ENCODE measurements at regions not wholly inside any gene's neighbourhood (a gene's known extent, or its start where the extent isn't known, plus 50 kb on each side); places are given as distances from the start of the nearest gene placed in this dataset.
A peak's percentile ranks its signal among the peaks of the same experiment; 100 is the strongest.
"Not testable (repeated sequence)": the region's sequence is repeated elsewhere in the genome, so short reads cannot be mapped to it uniquely, and the experiment has no call there.

DNA sequence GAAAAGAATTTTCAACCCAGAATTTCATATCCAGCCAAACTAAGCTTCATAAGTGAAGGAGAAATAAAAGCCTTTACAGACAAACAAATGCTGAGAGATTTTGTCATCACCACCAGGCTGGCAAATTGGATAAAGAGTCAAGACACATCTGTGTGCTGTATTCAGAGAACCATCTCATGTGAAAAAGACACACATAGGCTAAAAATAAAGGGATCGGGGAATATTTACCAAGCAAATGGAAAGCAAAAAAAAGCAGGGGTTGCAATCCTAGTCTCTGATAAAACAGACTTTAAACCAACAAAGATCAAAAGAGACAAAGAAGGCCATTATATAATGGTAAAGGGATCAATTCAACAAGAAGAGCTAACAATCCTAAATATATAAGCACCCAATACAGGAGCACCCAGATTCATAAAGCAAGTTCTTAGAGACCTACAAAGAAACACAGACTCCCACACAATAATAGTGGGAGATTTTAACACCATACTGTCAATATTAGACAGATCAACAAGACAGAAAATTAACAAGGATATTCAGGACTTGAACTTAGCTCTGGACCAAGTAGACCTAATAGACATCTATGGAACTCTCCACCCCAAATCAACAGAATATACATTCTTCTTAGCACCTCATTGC lies 55.9 kb upstream of the ACSM6 start:
- DNase-seq = not testable (repeated sequence)

DNA sequence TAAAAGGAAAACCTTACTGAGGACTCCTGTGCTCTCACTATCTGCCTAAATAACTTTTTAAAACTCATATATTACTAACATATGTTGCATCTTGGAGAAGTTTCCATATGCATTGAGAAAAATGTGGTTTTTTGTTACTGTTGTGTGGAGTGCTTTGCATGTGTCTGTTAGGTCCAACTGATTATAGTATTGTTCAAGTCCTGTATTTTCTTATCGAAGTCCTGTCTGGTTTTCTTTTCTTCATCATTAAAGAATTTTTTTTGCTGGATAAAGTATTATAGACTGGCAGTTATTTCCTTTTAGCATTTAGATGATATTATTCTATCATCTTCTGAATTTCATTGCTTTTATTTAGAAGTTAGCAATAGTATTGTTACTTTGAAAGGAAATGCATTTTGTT lies 59.5 kb upstream of the ACSM6 start:
- DNase-seq = no peak

DNA sequence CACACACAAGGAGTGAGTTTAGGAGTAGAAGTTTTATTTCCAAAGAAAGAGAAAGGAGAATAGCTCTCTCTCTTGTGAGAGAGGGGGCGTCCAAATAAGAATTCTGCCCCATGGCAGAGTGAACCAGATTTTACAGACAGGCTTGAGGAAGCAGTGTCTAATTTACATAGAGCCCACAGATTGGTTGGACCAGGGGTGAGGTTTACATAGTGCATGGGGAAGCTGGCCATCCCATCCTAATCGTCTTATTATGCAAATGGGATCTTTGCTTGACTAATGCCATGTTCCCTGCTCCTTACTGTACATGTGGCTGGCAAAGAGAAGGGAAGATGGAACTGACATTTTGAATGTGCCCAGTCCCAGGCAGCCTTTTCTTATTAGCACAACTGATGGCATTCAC lies 60.0 kb upstream of the ACSM6 start:
- no peak for DNase-seq

DNA sequence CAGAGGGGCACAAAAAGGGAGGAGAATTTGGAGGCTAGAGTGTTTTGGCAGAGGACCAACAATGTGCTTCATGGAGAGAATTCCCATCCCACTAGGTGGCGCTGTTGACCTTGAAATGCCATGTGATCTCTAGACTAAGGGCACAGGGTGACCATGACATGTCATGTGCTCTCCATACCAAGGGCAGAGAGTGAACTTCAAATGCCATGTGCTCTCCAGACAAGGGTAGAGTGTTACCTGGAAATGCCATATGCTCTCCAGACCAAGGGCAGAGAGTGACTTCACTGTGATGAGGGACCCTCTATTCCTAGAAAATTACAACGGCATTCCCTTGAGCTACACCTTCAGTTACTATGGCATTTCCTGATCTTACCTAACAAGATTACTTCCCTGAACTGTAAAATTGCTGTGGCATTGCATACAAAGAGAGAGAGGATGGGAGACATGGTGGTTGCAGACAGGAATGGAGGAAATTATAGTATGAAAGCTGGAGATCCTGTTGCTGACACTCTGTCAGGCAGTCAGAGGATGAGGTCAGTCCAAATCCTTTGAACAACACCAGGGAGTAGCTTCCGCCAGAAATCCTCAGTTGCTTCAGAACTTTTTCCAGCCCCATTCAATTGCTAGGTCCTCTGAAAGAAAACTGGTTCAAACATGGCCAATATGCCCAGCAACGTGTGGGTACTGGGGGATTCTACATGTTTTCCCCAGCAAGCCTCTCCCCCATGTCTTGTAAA lies 60.9 kb upstream of the ACSM6 start:
- peak; percentile 4 to 49 (median 16) for DNase-seq

DNA sequence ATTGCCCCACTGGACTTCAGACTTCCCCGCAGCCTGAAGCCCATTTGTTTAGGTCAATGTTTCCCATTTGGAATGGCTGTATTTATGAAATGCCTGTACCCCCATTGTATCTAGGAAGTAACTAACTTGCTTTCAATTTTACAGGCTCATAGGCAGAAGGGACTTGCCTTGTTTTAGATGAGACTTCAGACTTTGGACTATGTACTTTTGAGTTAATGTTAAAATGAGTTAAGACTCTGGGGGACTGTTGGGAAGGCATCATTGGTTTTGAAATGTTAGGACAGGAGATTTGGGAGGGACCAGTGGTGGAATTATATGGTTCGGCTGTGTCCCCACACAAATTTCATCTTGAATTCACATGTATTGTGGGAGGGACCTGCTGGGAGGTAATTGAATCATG lies 61.1 kb upstream of the CYP2C8 start:
- DNase-seq = not testable (repeated sequence)

DNA sequence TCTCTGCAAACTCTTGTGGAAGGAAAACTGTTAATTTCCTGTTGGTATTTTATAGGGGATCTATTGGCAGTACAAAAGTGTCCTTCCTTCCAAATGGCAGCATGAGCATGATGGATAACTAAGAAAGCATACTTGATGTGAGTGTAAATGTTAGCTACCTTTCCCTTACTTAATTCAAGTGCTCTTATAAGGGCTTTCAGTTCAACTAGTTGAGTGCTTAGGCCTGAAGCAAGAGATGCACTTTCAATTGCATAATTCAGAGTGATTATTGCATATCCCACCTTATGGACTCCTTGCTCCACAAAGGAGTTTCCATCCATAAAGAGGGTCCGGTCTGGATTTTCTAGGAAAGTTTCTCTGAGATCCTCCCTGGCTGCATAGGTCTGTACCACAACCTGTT lies 56.3 kb upstream of the CYP2C8 start:
- no peak for DNase-seq

DNA sequence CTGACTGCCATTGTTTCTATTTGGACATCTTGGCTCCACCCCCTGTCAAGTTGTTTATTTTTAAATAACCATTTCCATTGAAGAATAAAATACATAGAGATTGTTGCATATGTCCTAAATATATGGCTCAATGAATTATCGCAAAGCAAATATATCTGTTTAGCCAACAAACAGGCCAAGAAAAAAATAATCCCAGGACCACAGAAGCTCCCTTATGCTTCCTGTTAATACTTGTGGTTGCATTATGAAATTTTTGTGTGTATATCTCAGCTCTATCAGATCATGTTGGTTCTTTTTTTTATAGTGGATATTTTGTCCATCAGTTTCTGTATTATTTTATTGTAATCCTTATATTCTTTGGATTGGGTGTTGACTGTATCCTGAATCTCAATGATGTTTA lies 53.4 kb upstream of the CYP2C8 start:
- no peak for DNase-seq

DNA sequence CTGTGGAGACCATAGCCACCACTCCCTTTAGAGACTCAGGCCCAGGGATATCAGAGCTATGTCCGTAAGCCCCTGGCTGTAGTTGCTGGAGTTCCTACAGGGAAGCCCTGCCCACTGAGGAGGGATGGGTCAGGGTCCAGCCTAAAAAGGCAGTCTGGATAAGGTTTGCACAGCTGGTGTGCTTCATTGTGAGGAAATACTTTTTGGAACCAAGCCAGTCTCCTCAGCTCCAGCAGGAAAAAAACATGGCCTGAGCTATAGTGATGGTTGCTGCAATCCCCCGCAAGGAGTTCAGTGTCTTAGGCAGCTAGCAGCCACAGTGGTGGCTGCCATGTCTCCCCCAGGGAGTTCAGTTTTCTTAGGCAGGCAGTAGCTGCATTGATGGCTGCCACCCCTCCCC lies 52.6 kb upstream of the CYP2C8 start:
- DNase-seq = no peak
